Neural progenitor cell (in vitro differentiated cells): ENCODE measurements at regions not wholly inside any gene's neighbourhood (a gene's known extent, or its start where the extent isn't known, plus 50 kb on each side); places are given as distances from the start of the nearest gene placed in this dataset.
A peak's percentile ranks its signal among the peaks of the same experiment; 100 is the strongest.

Experiments used
- DNase-seq: peaks from one replicate; pipeline ENCODE4 v3.0.0-alpha.2; 2016; ENCODE audit warnings: low spot score
- H2AFZ ChIP-seq: fragments of 200-600 bp; sonication (generic); replicated peaks from 2 replicates; pipeline ENCODE4 v1.6.1; 2016; ENCODE audit warnings: antibody characterized with exemption
- H3F3A ChIP-seq: fragments of 200-600 bp; sonication (generic); 2 replicates; pipeline ENCODE4 v1.6.1; 2016; ENCODE audit warnings: antibody characterized with exemption, low read depth
- H3K27ac ChIP-seq: fragments of 200-600 bp; sonication (generic); 2 replicates; pipeline ENCODE4 v1.5.1; 2016; ENCODE audit warnings: mild to moderate bottlenecking
- H3K27me3 ChIP-seq: fragments of 200-600 bp; sonication (generic); 2 replicates; pipeline ENCODE4 v1.6.1; 2016; ENCODE audit warnings: mild to moderate bottlenecking, moderate library complexity
- H3K36me3 ChIP-seq: fragments of 200-600 bp; sonication (generic); 2 replicates; pipeline ENCODE4 v1.5.1; 2016
- H3K4me1 ChIP-seq: fragments of 200-600 bp; sonication (generic); 2 replicates; pipeline ENCODE4 v1.6.1; 2016; ENCODE audit warnings: mixed run types
- H3K4me2 ChIP-seq: fragments of 200-600 bp; sonication (generic); 2 replicates; pipeline ENCODE4 v1.6.1; 2016
- H3K4me3 ChIP-seq: fragments of 200-600 bp; sonication (generic); 2 replicates; pipeline ENCODE4 v1.5.1; 2016
- H3K79me2 ChIP-seq: fragments of 200-600 bp; sonication (generic); 2 replicates; pipeline ENCODE4 v1.6.1; 2016; ENCODE audit warnings: low read depth
- H3K9ac ChIP-seq: fragments of 200-600 bp; sonication (generic); 2 replicates; pipeline ENCODE4 v1.6.1; 2016
- H3K9me3 ChIP-seq: fragments of 200-600 bp; sonication (generic); 2 replicates; pipeline ENCODE4 v1.5.1; 2016; ENCODE audit warnings: low read depth
- H4K20me1 ChIP-seq: fragments of 200-600 bp; sonication (generic); 2 replicates; pipeline ENCODE4 v1.6.1; 2016; ENCODE audit warnings: low read depth
- H3K27ac Mint-ChIP-seq: 3 replicates; pipeline ENCODE4 v1.8.0; 2021; ENCODE audit warnings: mixed read lengths
- H3K27me3 Mint-ChIP-seq: 2 replicates; pipeline ENCODE4 v1.8.0; 2022; ENCODE audit warnings: low read depth, mild to moderate bottlenecking, inconsistent platforms, moderate library complexity, mixed read lengths; ENCODE audit not compliant: insufficient read depth
- H3K36me3 Mint-ChIP-seq: 3 replicates; pipeline ENCODE4 v1.8.0; 2021; ENCODE audit warnings: mixed read lengths
- H3K4me1 Mint-ChIP-seq: 3 replicates; pipeline ENCODE4 v1.8.0; 2021; ENCODE audit warnings: mixed read lengths
- H3K4me3 Mint-ChIP-seq: 3 replicates; pipeline ENCODE4 v1.8.0; 2021; ENCODE audit warnings: mild to moderate bottlenecking, moderate library complexity, mixed read lengths
- H3K9me3 Mint-ChIP-seq: 3 replicates; pipeline ENCODE4 v1.8.0; 2020; ENCODE audit warnings: mixed read lengths
- EZH2 ChIP-seq: fragments of 200-600 bp; sonication (generic); IDR thresholded peaks from 2 replicates; pipeline ENCODE4 v1.6.1; 2017; ENCODE audit warnings: antibody characterized with exemption, mild to moderate bottlenecking, moderate library complexity
- EZH2phosphoT487 ChIP-seq: fragments of 200-600 bp; sonication (generic); IDR thresholded peaks from 2 replicates; pipeline ENCODE4 v1.6.1; 2017; ENCODE audit warnings: antibody characterized with exemption
- TF ChIP-seq, protein P1 (sequence below): fragments of 200-600 bp; sonication (generic); IDR thresholded peaks from 2 replicates; pipeline ENCODE4 v1.5.1; 2017; ENCODE audit warnings: antibody characterized with exemption, mild to moderate bottlenecking

DNA sequence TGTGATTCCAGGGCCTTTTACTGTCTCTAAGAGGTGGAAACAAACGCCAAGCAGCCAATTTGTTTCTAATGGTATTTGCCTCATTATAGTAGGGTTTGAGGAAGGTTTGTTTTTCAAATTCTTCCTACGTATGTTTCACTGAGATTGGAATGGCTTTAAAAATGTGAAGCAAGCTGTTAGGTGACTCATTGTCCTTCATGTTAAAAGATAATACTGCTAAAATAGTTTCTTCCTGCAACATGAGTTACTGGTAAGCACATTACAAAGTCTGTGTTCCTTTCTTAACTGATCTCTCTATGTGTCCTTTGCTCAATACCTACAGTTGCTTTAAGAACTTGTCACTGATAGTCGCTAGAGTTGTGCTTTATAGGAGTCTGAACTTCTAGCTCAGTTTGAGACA, 1183.9 kb downstream of the RPA4 start:
- H3K36me3 ChIP-seq: no peaks in the 10 kb centered on the region
- no peaks in the 10 kb centered on the region for H3K79me2 ChIP-seq
- no peak overlapping the region for H3K4me3 Mint-ChIP-seq
- no peaks in the 10 kb centered on the region for H3K9me3 Mint-ChIP-seq
- H3K4me2 ChIP-seq: peak overlapping the region; percentile 27
- no peaks in the 10 kb centered on the region for H3F3A ChIP-seq
- TF ChIP-seq, protein P1, sequence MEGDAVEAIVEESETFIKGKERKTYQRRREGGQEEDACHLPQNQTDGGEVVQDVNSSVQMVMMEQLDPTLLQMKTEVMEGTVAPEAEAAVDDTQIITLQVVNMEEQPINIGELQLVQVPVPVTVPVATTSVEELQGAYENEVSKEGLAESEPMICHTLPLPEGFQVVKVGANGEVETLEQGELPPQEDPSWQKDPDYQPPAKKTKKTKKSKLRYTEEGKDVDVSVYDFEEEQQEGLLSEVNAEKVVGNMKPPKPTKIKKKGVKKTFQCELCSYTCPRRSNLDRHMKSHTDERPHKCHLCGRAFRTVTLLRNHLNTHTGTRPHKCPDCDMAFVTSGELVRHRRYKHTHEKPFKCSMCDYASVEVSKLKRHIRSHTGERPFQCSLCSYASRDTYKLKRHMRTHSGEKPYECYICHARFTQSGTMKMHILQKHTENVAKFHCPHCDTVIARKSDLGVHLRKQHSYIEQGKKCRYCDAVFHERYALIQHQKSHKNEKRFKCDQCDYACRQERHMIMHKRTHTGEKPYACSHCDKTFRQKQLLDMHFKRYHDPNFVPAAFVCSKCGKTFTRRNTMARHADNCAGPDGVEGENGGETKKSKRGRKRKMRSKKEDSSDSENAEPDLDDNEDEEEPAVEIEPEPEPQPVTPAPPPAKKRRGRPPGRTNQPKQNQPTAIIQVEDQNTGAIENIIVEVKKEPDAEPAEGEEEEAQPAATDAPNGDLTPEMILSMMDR: no peak
- TF ChIP-seq EZH2phosphoT487 (no peak), EZH2 (no peak)
- H3K27me3 ChIP-seq: no peaks in the 10 kb centered on the region
- peaks cover 4% of the 10 kb centered on the region for H3K27me3 Mint-ChIP-seq
- DNase-seq: no peak
- no peaks in the 10 kb centered on the region for H3K9me3 ChIP-seq
- peaks cover 16% of the 10 kb centered on the region for H3K4me1 ChIP-seq
- H3K4me1 Mint-ChIP-seq: peaks cover 22% of the 10 kb centered on the region
- no peak overlapping the region for H3K4me3 ChIP-seq
- no peak overlapping the region for H3K9ac ChIP-seq
- peak overlapping the region; percentile 2 for H3K27ac Mint-ChIP-seq
- H3K27ac ChIP-seq: no peak overlapping the region
- no peaks in the 10 kb centered on the region for H4K20me1 ChIP-seq
- H2AFZ ChIP-seq: peak overlapping the region; percentile 4
- no peaks in the 10 kb centered on the region for H3K36me3 Mint-ChIP-seq

DNA sequence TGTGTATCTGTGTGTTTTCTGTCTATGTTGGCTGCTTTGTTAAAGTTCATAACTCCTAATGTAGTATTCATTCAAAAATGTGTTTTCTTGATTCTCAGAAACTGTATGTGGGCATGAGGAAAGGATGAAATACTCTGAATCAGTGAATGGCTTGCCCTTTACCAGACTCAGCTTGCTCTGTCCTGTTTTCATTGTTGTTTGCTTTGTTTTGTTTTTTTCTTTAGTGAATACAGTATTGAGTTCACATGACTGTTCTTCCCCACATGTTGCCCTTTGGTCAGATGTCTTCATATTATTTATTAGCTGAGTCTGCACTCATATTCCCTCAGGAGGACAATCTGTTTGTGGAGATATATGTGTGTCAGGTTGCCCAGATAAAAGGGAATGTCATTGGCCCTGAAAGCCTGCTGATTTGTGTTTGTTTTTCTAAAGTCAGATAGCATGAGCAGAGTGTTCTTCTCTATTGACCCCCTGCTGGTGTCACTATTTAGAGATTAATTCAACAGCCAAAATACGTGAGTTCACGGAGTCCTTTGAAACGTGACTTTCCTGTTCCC, 1184.4 kb downstream of the RPA4 start:
- H3K9me3 ChIP-seq: no peaks in the 10 kb centered on the region
- H3K27me3 Mint-ChIP-seq: peaks cover 4% of the 10 kb centered on the region
- no peak overlapping the region for H3K4me3 ChIP-seq
- no peaks in the 10 kb centered on the region for H3K79me2 ChIP-seq
- H3K27ac ChIP-seq: no peak overlapping the region
- peak; percentile 32 for DNase-seq
- peaks cover 16% of the 10 kb centered on the region for H3K4me1 ChIP-seq
- no peaks in the 10 kb centered on the region for H3K36me3 ChIP-seq
- TF ChIP-seq, protein P1: no peak
- TF ChIP-seq EZH2 (no peak), EZH2phosphoT487 (no peak)
- H3K9me3 Mint-ChIP-seq: no peaks in the 10 kb centered on the region
- H3K36me3 Mint-ChIP-seq: no peaks in the 10 kb centered on the region
- peak overlapping the region; percentile 4 for H2AFZ ChIP-seq
- peak overlapping the region; percentile 2 for H3K27ac Mint-ChIP-seq
- peaks cover 22% of the 10 kb centered on the region for H3K4me1 Mint-ChIP-seq
- H3K4me2 ChIP-seq: peak overlapping the region; percentile 27
- H4K20me1 ChIP-seq: no peaks in the 10 kb centered on the region
- H3K27me3 ChIP-seq: no peaks in the 10 kb centered on the region
- no peak overlapping the region for H3K9ac ChIP-seq
- no peaks in the 10 kb centered on the region for H3F3A ChIP-seq
- H3K4me3 Mint-ChIP-seq: no peak overlapping the region

DNA sequence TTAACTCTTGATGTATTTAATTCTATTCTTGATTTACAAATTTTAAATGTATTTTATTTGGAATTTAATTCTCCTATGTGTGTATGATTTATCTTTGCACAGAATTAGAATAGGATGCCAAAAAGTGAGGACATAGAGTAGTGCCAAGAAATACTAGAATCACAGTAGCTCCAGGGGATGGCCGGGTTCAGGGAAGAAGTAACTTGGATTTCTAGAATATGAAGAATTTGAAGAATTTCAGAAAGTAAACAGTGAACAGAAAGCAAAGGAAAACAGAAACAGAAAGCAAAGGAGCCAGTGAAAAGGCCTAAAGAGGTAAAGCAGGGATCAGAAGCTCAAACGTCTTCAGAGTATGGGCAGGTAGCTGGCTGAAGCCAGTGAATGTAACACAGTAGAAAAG, 1187.6 kb downstream of the RPA4 start:
- H3K4me1 ChIP-seq: peaks cover 16% of the 10 kb centered on the region
- H3K4me2 ChIP-seq: no peak overlapping the region
- no peak overlapping the region for H3K4me3 ChIP-seq
- Mint-ChIP-seq H3K4me3 (no peak overlapping the region), H3K4me1 (peaks cover 25% of the 10 kb centered on the region), H3K27ac (no peak overlapping the region), H3K9me3 (no peaks in the 10 kb centered on the region), H3K27me3 (peaks cover 2% of the 10 kb centered on the region), H3K36me3 (no peaks in the 10 kb centered on the region)
- H3F3A ChIP-seq: no peaks in the 10 kb centered on the region
- no peaks in the 10 kb centered on the region for H3K79me2 ChIP-seq
- H4K20me1 ChIP-seq: no peaks in the 10 kb centered on the region
- H3K27me3 ChIP-seq: no peaks in the 10 kb centered on the region
- no peak for DNase-seq
- H3K9me3 ChIP-seq: no peaks in the 10 kb centered on the region
- no peak overlapping the region for H3K27ac ChIP-seq
- no peaks in the 10 kb centered on the region for H3K36me3 ChIP-seq
- TF ChIP-seq EZH2phosphoT487 (no peak), EZH2 (no peak)
- TF ChIP-seq, protein P1: no peak
- H2AFZ ChIP-seq: no peak overlapping the region
- no peak overlapping the region for H3K9ac ChIP-seq
